PFSK-1 (cell line): ENCODE measurements at regions not wholly inside any gene's neighbourhood (a gene's known extent, or its start where the extent isn't known, plus 50 kb on each side); places are given as distances from the start of the nearest gene placed in this dataset.

Source experiments
- FOXP2 ChIP-seq: optimal IDR thresholded peaks from 2 replicates; pipeline ENCODE3; 2011; ENCODE audit warnings: borderline replicate concordance, control low read depth, inconsistent platforms; ENCODE audit not compliant: insufficient read depth; ENCODE audit errors: extremely low read length, extremely low read depth
- POLR2AphosphoS5 ChIP-seq: IDR thresholded peaks from 2 replicates; pipeline ENCODE4 v1.6.1; 2012; ENCODE audit warnings: low read depth, mild to moderate bottlenecking, control low read depth, low read length, moderate library complexity
- REST ChIP-seq, 2 experiments: IDR thresholded peaks; 2 replicates each; pipeline versions ENCODE4 v1.6.1 to v1.8.0; 2011 to 2012; ENCODE audit warnings: low read depth in 2 of 2, low read length in 2 of 2, control low read depth in 1 of 2, inconsistent platforms in 1 of 2, mild to moderate bottlenecking in 1 of 2, moderate library complexity in 1 of 2; ENCODE audit not compliant: insufficient read depth in 1 of 2
- SIN3A ChIP-seq: IDR thresholded peaks from 2 replicates; pipeline ENCODE4 v1.6.1; 2012; ENCODE audit warnings: mild to moderate bottlenecking, low read length, moderate library complexity, borderline replicate concordance; ENCODE audit not compliant: insufficient read depth
- TAF1 ChIP-seq: IDR thresholded peaks from 2 replicates; pipeline ENCODE4 v1.6.1; 2012; ENCODE audit warnings: low read length, control low read depth, borderline replicate concordance; ENCODE audit not compliant: insufficient read depth

DNA sequence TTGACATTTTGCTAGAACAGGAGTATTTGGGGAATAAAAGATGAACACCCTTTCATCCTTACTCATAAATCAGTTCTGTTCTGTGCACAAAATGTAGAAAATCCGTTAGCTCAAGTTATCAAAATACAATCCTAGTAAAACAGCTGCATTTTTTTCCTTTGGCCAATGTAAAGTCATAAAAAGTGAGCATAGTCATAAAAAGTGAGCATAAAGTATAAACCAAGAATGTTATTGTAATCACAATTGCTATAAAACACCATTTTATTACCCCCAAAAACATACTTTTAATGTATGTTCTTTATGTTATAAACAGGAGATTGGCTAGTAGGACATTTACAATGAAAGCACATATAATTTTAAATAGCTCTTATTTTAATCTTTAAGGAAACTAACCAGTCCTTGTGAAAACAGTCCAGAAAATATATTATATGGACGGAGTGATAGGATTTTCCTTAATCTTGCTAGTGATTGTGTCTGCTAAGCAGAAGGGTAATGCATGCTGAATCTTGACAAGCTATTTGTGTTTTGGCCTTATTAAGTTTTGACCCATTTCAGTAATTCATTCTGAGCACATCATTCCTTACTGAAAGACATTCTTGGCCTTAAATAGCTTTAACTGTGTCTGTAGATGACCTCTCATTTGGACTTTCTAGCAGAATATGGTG is 891.8 kb downstream of the DSC3 start:
- TF ChIP-seq TAF1: no peak
- TF ChIP-seq FOXP2: no peak
- TF ChIP-seq REST (IDR thresholded peaks at IDR 0.05; ENCODE audit: insufficient read depth in 1 of 2, low read depth in 2 of 2, low read length in 2 of 2): no peak
- TF ChIP-seq SIN3A: no peak
- no peak for TF ChIP-seq POLR2AphosphoS5

- TF ChIP-seq FOXP2 (no peak), SIN3A (no peak), POLR2AphosphoS5 (no peak), REST (IDR thresholded peaks at IDR 0.05; ENCODE audit: insufficient read depth in 1 of 2, low read depth in 2 of 2, low read length in 2 of 2) (no peak), TAF1 (no peak)
Measured at GRCh38 chr18:30149585-30149984, 893.0 kb downstream of the DSC3 start.

DNA sequence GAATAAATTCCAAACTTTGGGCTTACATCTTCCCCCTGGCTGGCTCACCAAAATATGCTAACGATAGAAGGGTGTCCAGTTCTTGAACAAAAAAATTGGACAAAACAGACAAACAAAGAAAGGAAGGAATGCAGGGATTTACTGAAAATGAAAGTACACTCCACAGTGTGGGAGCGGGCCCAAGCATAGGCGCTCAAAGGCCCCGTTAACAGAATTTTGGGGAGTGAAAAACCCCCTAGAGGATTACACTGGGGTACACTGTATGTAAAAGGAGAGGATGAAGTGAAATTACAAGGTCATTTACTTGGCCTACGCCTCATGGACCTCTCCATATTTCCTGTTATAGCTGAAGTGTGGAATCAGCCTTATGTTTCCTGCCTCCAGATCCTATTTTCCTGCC is 899.7 kb downstream of the DSC3 start:
- TF ChIP-seq TAF1 (no peak), FOXP2 (no peak), SIN3A (no peak), POLR2AphosphoS5 (no peak), REST (IDR thresholded peaks at IDR 0.05; ENCODE audit: insufficient read depth in 1 of 2, low read depth in 2 of 2, low read length in 2 of 2) (no peak)

DNA sequence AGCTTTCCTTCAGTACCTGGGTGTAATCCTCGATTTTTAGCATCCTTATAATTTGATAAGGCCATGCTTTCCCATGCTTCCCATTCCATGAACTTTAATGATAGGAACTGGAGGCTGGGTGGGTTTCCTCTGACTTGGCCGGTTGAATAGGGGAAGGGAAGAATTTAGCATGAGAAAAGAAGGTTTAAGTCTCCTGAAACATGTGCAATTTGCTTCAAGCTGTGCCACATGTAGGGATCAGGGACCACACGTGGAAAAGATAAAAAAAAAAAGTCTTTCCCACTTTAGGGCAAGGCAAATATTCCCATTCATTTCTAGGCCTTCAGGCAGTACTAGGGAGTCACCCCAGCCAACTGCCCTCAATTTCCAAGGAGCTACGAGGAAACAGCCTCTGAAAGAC is 900.3 kb downstream of the DSC3 start:
- no peak for TF ChIP-seq SIN3A
- no peak for TF ChIP-seq FOXP2
- TF ChIP-seq REST (IDR thresholded peaks at IDR 0.05; ENCODE audit: insufficient read depth in 1 of 2, low read depth in 2 of 2, low read length in 2 of 2): no peak
- no peak for TF ChIP-seq POLR2AphosphoS5
- no peak for TF ChIP-seq TAF1
